ENCODE measurements at regions not wholly inside any gene's neighbourhood (a gene's known extent, or its start where the extent isn't known, plus 50 kb on each side); places are given as distances from the start of the nearest gene placed in this dataset.

GRCh38 chr6:156634048-156634447 is 143.1 kb upstream of the ARID1B start:
- in situ Hi-C loops (cut with HindIII; ENCODE audit: low pct_unique_long_range_greater_than_20kb, low sequenced_read_pairs) = no loop called here
- DNase-seq (ENCODE audit: low read depth in 1 of 2, low spot score in 1 of 2) = no peak
- no peak for TF ChIP-seq JUND (IDR thresholded peaks at IDR 0.05; ENCODE audit: low read depth)

GRCh38 chr6:156633291-156633690 is 143.9 kb upstream of the ARID1B start:
- in situ Hi-C loops (cut with HindIII; ENCODE audit: low pct_unique_long_range_greater_than_20kb, low sequenced_read_pairs) = no loop called here
- DNase-seq (ENCODE audit: low read depth in 1 of 2, low spot score in 1 of 2) = no peak
- TF ChIP-seq JUND (IDR thresholded peaks at IDR 0.05; ENCODE audit: low read depth) = no peak

- DNase-seq (ENCODE audit: low read depth in 1 of 2, low spot score in 1 of 2) = no peak
- in situ Hi-C loops (cut with HindIII; ENCODE audit: low pct_unique_long_range_greater_than_20kb, low sequenced_read_pairs) = no loop called here
- TF ChIP-seq JUND (IDR thresholded peaks at IDR 0.05; ENCODE audit: low read depth) = no peak
Measured at GRCh38 chr6:156630613-156631302, 146.4 kb upstream of the ARID1B start.

GRCh38 chr6:156628805-156629204 is 148.4 kb upstream of the ARID1B start:
- in situ Hi-C loops (cut with HindIII; ENCODE audit: low pct_unique_long_range_greater_than_20kb, low sequenced_read_pairs) = no loop called here
- no peak for DNase-seq (ENCODE audit: low read depth in 1 of 2, low spot score in 1 of 2)
- TF ChIP-seq JUND (IDR thresholded peaks at IDR 0.05; ENCODE audit: low read depth) = no peak

- no peak for TF ChIP-seq JUND (IDR thresholded peaks at IDR 0.05; ENCODE audit: low read depth)
- in situ Hi-C loops (cut with HindIII; ENCODE audit: low pct_unique_long_range_greater_than_20kb, low sequenced_read_pairs) = no loop called here
Measured at GRCh38 chr6:156627524-156627923, 149.7 kb upstream of the ARID1B start.

GRCh38 chr6:156622185-156622584 is 155.0 kb upstream of the ARID1B start:
- no peak for TF ChIP-seq JUND (IDR thresholded peaks at IDR 0.05; ENCODE audit: low read depth)
- no peak for DNase-seq (ENCODE audit: low read depth in 1 of 2, low spot score in 1 of 2)
- in situ Hi-C loops (cut with HindIII; ENCODE audit: low pct_unique_long_range_greater_than_20kb, low sequenced_read_pairs) = no loop called here

More at GRCh38 chr6:156627524-156627923, 149.7 kb upstream of the ARID1B start:
- no peak for DNase-seq (ENCODE audit: low read depth in 1 of 2, low spot score in 1 of 2)

GRCh38 chr6:156620331-156620730 is 156.8 kb upstream of the ARID1B start:
- in situ Hi-C loops (cut with HindIII; ENCODE audit: low pct_unique_long_range_greater_than_20kb, low sequenced_read_pairs) = no loop called here
- no peak for TF ChIP-seq JUND (IDR thresholded peaks at IDR 0.05; ENCODE audit: low read depth)
- DNase-seq (ENCODE audit: low read depth in 1 of 2, low spot score in 1 of 2) = no peak

- DNase-seq (ENCODE audit: low read depth in 1 of 2, low spot score in 1 of 2) = no peak
- no peak for TF ChIP-seq JUND (IDR thresholded peaks at IDR 0.05; ENCODE audit: low read depth)
- in situ Hi-C loops (cut with HindIII; ENCODE audit: low pct_unique_long_range_greater_than_20kb, low sequenced_read_pairs) = no loop called here
Measured at GRCh38 chr6:156618600-156619205, 158.5 kb upstream of the ARID1B start.

- DNase-seq (ENCODE audit: low read depth in 1 of 2, low spot score in 1 of 2) = no peak
- in situ Hi-C loops (cut with HindIII; ENCODE audit: low pct_unique_long_range_greater_than_20kb, low sequenced_read_pairs) = no loop called here
- no peak for TF ChIP-seq JUND (IDR thresholded peaks at IDR 0.05; ENCODE audit: low read depth)
Measured at GRCh38 chr6:156617941-156618340, 159.2 kb upstream of the ARID1B start.

- TF ChIP-seq JUND (IDR thresholded peaks at IDR 0.05; ENCODE audit: low read depth) = no peak
- in situ Hi-C loops (cut with HindIII; ENCODE audit: low pct_unique_long_range_greater_than_20kb, low sequenced_read_pairs) = no loop called here
- peak in 1 of 2 experiments; percentile 25 for DNase-seq (ENCODE audit: low read depth in 1 of 2, low spot score in 1 of 2)
Measured at GRCh38 chr6:156617376-156617775, 159.8 kb upstream of the ARID1B start.

- TF ChIP-seq JUND (IDR thresholded peaks at IDR 0.05; ENCODE audit: low read depth) = no peak
- DNase-seq (ENCODE audit: low read depth in 1 of 2, low spot score in 1 of 2) = no peak
- in situ Hi-C loops (cut with HindIII; ENCODE audit: low pct_unique_long_range_greater_than_20kb, low sequenced_read_pairs) = no loop called here
Measured at GRCh38 chr6:156616495-156616894, 160.7 kb upstream of the ARID1B start.

GRCh38 chr6:156613996-156614395 is 163.2 kb upstream of the ARID1B start:
- in situ Hi-C loops (cut with HindIII; ENCODE audit: low pct_unique_long_range_greater_than_20kb, low sequenced_read_pairs) = no loop called here
- DNase-seq (ENCODE audit: low read depth in 1 of 2, low spot score in 1 of 2) = no peak
- no peak for TF ChIP-seq JUND (IDR thresholded peaks at IDR 0.05; ENCODE audit: low read depth)

- in situ Hi-C loops (cut with HindIII; ENCODE audit: low pct_unique_long_range_greater_than_20kb, low sequenced_read_pairs) = no loop called here
- DNase-seq (ENCODE audit: low read depth in 1 of 2, low spot score in 1 of 2) = no peak
- TF ChIP-seq JUND (IDR thresholded peaks at IDR 0.05; ENCODE audit: low read depth) = no peak
Measured at GRCh38 chr6:156612361-156612760, 164.8 kb upstream of the ARID1B start.

GRCh38 chr6:156602066-156602385 is 175.2 kb upstream of the ARID1B start:
- DNase-seq (ENCODE audit: low read depth in 1 of 2, low spot score in 1 of 2) = no peak
- in situ Hi-C loops (cut with HindIII; ENCODE audit: low pct_unique_long_range_greater_than_20kb, low sequenced_read_pairs) = no loop called here
- no peak for TF ChIP-seq JUND (IDR thresholded peaks at IDR 0.05; ENCODE audit: low read depth)

All from T47D (cell line).